Loucy (cell line): ENCODE measurements at regions not wholly inside any gene's neighbourhood (a gene's known extent, or its start where the extent isn't known, plus 50 kb on each side); places are given as distances from the start of the nearest gene placed in this dataset.
"Not testable (repeated sequence)": the region's sequence is repeated elsewhere in the genome, so short reads cannot be mapped to it uniquely, and the experiment has no call there.

Source experiments
- EZH2phosphoT487 ChIP-seq: fragments of 200-600 bp; IDR thresholded peaks from 2 replicates; pipeline ENCODE4 v1.6.1; 2018; ENCODE audit warnings: antibody characterized with exemption, mild to moderate bottlenecking, moderate library complexity, borderline replicate concordance
- TF ChIP-seq, protein P1 (sequence below): fragments of 200-600 bp; sonication (generic); conservative IDR thresholded peaks from 2 replicates; pipeline ENCODE4 v1.5.1; 2014; ENCODE audit warnings: mild to moderate bottlenecking, antibody characterized with exemption, low read length

DNA sequence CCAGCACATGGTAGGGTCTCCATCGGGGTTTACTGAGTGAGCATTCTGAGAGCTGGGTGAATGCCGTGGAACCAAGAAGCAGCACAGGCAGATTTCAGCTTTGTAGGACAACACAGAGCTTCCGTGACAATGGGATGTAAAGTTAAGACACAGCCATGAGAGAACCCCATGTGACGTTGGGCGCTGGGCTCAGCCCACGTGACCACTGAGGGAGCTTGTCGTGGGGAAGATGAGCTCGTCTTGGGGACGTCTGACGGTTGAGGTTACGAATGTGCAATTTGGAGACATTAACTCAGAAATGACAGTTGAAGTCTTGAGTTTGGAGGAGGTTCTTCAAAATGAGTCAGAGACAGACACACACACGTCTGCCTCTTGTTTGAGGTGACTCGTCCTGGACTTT is 51.5 kb upstream of the MUC20 start:
- TF ChIP-seq, protein P1, sequence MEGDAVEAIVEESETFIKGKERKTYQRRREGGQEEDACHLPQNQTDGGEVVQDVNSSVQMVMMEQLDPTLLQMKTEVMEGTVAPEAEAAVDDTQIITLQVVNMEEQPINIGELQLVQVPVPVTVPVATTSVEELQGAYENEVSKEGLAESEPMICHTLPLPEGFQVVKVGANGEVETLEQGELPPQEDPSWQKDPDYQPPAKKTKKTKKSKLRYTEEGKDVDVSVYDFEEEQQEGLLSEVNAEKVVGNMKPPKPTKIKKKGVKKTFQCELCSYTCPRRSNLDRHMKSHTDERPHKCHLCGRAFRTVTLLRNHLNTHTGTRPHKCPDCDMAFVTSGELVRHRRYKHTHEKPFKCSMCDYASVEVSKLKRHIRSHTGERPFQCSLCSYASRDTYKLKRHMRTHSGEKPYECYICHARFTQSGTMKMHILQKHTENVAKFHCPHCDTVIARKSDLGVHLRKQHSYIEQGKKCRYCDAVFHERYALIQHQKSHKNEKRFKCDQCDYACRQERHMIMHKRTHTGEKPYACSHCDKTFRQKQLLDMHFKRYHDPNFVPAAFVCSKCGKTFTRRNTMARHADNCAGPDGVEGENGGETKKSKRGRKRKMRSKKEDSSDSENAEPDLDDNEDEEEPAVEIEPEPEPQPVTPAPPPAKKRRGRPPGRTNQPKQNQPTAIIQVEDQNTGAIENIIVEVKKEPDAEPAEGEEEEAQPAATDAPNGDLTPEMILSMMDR = not testable (repeated sequence)
- not testable (repeated sequence) for TF ChIP-seq EZH2phosphoT487
